Activated CD8-positive, alpha-beta T cell treated with anti-CD3 and anti-CD28 coated beads for 36 hours (primary cell): ENCODE measurements at regions not wholly inside any gene's neighbourhood (a gene's known extent, or its start where the extent isn't known, plus 50 kb on each side); places are given as distances from the start of the nearest gene placed in this dataset.

Experiments used
- ATAC-seq: fragments of 200-7000 bp; cut with Tn5 transposase; one replicate; pipeline ENCODE4 v1.10.0; 2021; ENCODE audit warnings: mild to moderate bottlenecking, moderate library complexity
- CTCF ChIA-PET: fragments of 350-600 bp; sonication (Branson Sonifier 250); formaldehyde crosslinking; loops from one replicate; lab custom pipeline; 2021; ENCODE audit warnings: antibody characterized with exemption; lab: Charles Lee
- POLR2A ChIA-PET: fragments of 350-600 bp; sonication (Branson Sonifier 250); formaldehyde crosslinking; loops from one replicate; lab custom pipeline; 2021; ENCODE audit warnings: antibody characterized with exemption; lab: Charles Lee
- DNase-seq: peaks from one replicate; pipeline ENCODE4 v3.0.0-alpha.2; 2020
- H3K27ac Mint-ChIP-seq: one replicate; pipeline ENCODE4 v1.8.0; 2021; ENCODE audit warnings: mild to moderate bottlenecking, mixed read lengths
- H3K27me3 Mint-ChIP-seq: one replicate; pipeline ENCODE4 v1.8.0; 2021; ENCODE audit warnings: mixed read lengths
- H3K36me3 Mint-ChIP-seq: one replicate; pipeline ENCODE4 v1.8.0; 2021; ENCODE audit warnings: low read depth, mixed read lengths
- H3K4me1 Mint-ChIP-seq: one replicate; pipeline ENCODE4 v1.8.0; 2021; ENCODE audit warnings: low read depth, mixed read lengths
- H3K4me3 Mint-ChIP-seq: one replicate; pipeline ENCODE4 v1.8.0; 2021; ENCODE audit warnings: mild to moderate bottlenecking, moderate library complexity, mixed read lengths
- H3K9me3 Mint-ChIP-seq: one replicate; pipeline ENCODE4 v1.8.0; 2021; ENCODE audit warnings: mixed read lengths
- CTCF ChIP-seq: fragments of 200-600 bp; IDR thresholded peaks from one replicate; pipeline ENCODE4 v1.8.0; 2022; ENCODE audit warnings: antibody characterized with exemption, mild to moderate bottlenecking
- intact Hi-C: fragments of 100-400 bp; cut with micrococcal nuclease; formaldehyde crosslinking; loops from one replicate; pipeline ENCODE4 v1.10.0; 2022

- no peaks in the 10 kb centered on the region for H3K4me1 Mint-ChIP-seq
- ChIA-PET POLR2A (no interaction called here), CTCF (no interaction called here)
- peaks cover 3% of the 10 kb centered on the region for H3K27me3 Mint-ChIP-seq
- intact Hi-C loops: no loop called here
- H3K9me3 Mint-ChIP-seq: peaks cover 4% of the 10 kb centered on the region
- TF ChIP-seq CTCF: no peak
- H3K27ac Mint-ChIP-seq: no peak overlapping the region
- DNase-seq (no peak), ATAC-seq (no peak)
- H3K36me3 Mint-ChIP-seq: no peaks in the 10 kb centered on the region
- no peak overlapping the region for H3K4me3 Mint-ChIP-seq
Measured at GRCh38 chr11:109884501-109884900, 208.7 kb upstream of the ZC3H12C start.

- H3K27me3 Mint-ChIP-seq: peaks cover 3% of the 10 kb centered on the region
- ATAC-seq (no peak), DNase-seq (no peak)
- no peaks in the 10 kb centered on the region for H3K36me3 Mint-ChIP-seq
- H3K27ac Mint-ChIP-seq: no peak overlapping the region
- TF ChIP-seq CTCF: no peak
- POLR2A ChIA-PET: no interaction called here
- CTCF ChIA-PET: no interaction called here
- H3K4me3 Mint-ChIP-seq: no peak overlapping the region
- H3K4me1 Mint-ChIP-seq: no peaks in the 10 kb centered on the region
- peaks cover 4% of the 10 kb centered on the region for H3K9me3 Mint-ChIP-seq
- intact Hi-C loops: no loop called here
Measured at GRCh38 chr11:109885006-109885405, 208.2 kb upstream of the ZC3H12C start.

- ChIA-PET POLR2A (no interaction called here), CTCF (no interaction called here)
- Mint-ChIP-seq H3K9me3 (no peaks in the 10 kb centered on the region), H3K27ac (no peak overlapping the region), H3K4me1 (no peaks in the 10 kb centered on the region), H3K36me3 (no peaks in the 10 kb centered on the region), H3K4me3 (no peak overlapping the region), H3K27me3 (no peaks in the 10 kb centered on the region)
- DNase-seq: no peak
- intact Hi-C loops: no loop called here
- ATAC-seq: no peak
- TF ChIP-seq CTCF: no peak
Measured at GRCh38 chr11:109892321-109892794, 200.8 kb upstream of the ZC3H12C start.

- DNase-seq (no peak), ATAC-seq (no peak)
- no peaks in the 10 kb centered on the region for H3K36me3 Mint-ChIP-seq
- H3K4me1 Mint-ChIP-seq: no peaks in the 10 kb centered on the region
- ChIA-PET CTCF (no interaction called here), POLR2A (no interaction called here)
- H3K4me3 Mint-ChIP-seq: no peak overlapping the region
- intact Hi-C loops: no loop called here
- peaks cover 2% of the 10 kb centered on the region for H3K9me3 Mint-ChIP-seq
- H3K27ac Mint-ChIP-seq: no peak overlapping the region
- no peak for TF ChIP-seq CTCF
- no peaks in the 10 kb centered on the region for H3K27me3 Mint-ChIP-seq
Measured at GRCh38 chr11:109894242-109894641, 198.9 kb upstream of the ZC3H12C start.

GRCh38 chr11:109898592-109898991 is 194.6 kb upstream of the ZC3H12C start:
- intact Hi-C loops: no loop called here

More at GRCh38 chr11:109898592-109898991, 194.6 kb upstream of the ZC3H12C start:
- TF ChIP-seq CTCF: no peak
- Mint-ChIP-seq H3K4me1 (no peaks in the 10 kb centered on the region), H3K27me3 (no peaks in the 10 kb centered on the region), H3K36me3 (no peaks in the 10 kb centered on the region), H3K9me3 (peaks cover 3% of the 10 kb centered on the region), H3K4me3 (no peak overlapping the region), H3K27ac (no peak overlapping the region)
- ATAC-seq (no peak), DNase-seq (no peak)
- ChIA-PET POLR2A (no interaction called here), CTCF (no interaction called here)
